HUES64 (cell line): ENCODE measurements at regions not wholly inside any gene's neighbourhood (a gene's known extent, or its start where the extent isn't known, plus 50 kb on each side); places are given as distances from the start of the nearest gene placed in this dataset.
A peak's percentile ranks its signal among the peaks of the same experiment; 100 is the strongest.
"Not testable (repeated sequence)": the region's sequence is repeated elsewhere in the genome, so short reads cannot be mapped to it uniquely, and the experiment has no call there.

Experiments
- H3K27ac ChIP-seq: 2 replicates; pipeline ENCODE4 v1.7.0; 2013; ENCODE audit warnings: low read depth, low read length, inconsistent platforms
- H3K27me3 ChIP-seq: 2 replicates; pipeline ENCODE4 v1.6.1; 2013; ENCODE audit warnings: mild to moderate bottlenecking, low read length; ENCODE audit not compliant: insufficient read depth
- H3K36me3 ChIP-seq: 2 replicates; pipeline ENCODE4 v1.6.1; 2013; ENCODE audit warnings: mild to moderate bottlenecking, low read length; ENCODE audit not compliant: insufficient read depth
- H3K4me1 ChIP-seq: 2 replicates; pipeline ENCODE4 v1.6.1; 2013; ENCODE audit warnings: mild to moderate bottlenecking, low read length, moderate library complexity; ENCODE audit not compliant: insufficient read depth
- H3K4me3 ChIP-seq: 2 replicates; pipeline ENCODE4 v1.5.1; 2013; ENCODE audit warnings: mild to moderate bottlenecking, low read length, moderate library complexity
- H3K9ac ChIP-seq: 2 replicates; pipeline ENCODE4 v1.6.1; 2013; ENCODE audit warnings: mild to moderate bottlenecking, low read depth, low read length
- H3K9me3 ChIP-seq: 2 replicates; pipeline ENCODE4 v1.6.1; 2013; ENCODE audit warnings: low read depth, low read length; ENCODE audit not compliant: insufficient read depth
- WGBS: fragments of 150-250, 120-280 bp; methylation state at CpG from one replicate; pipeline ENCODE4 v1.1.7; 2013; ENCODE audit warnings: missing lambda C conversion rate; 5-methylcytosine and 5-hydroxymethylcytosine counted together

DNA sequence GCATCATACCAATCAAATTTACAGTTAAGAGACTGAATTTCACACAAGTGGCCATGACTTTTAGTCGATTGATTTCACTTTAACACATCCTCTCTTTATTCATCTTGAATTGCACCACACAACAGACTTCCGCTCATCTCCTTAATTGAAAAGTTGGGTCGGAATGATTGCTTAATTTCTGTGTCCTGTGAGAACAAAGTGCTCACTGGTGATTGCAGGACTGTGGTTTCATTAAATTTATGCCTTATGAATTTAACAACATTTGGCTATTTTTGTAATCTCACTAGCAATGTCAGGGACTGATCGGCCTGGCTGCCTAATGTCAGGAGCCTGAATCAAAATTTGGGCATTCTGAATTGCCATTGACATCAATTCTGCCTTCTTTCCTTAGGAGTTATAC lies 1447.3 kb upstream of the ACO1 start:
- Histone ChIP-seq H3K4me3 (no peak overlapping the region), H3K9ac (no peak overlapping the region), H3K36me3 (no peaks in the 10 kb centered on the region), H3K27ac (no peak overlapping the region), H3K27me3 (no peaks in the 10 kb centered on the region), H3K9me3 (no peaks in the 10 kb centered on the region), H3K4me1 (no peaks in the 10 kb centered on the region)
- 97% methylated on average over 4 of the region's 4 CpGs for WGBS

DNA sequence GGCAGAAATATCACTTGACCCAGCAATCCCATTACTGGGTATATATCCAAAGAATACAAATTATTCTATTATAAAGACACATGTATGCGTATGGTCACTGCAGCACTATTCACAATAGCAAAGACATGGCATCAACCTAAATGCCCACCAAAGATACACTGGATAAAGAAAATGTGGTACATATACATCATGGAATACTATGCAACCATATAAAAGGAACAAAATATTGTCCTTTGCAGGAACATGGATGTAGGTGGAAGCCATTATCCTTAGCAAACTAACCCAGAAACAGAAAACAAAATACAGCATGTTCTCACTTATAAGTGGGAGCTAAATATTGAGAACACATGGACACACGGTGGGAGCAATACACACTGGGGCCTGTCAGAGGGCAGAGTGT lies 1441.6 kb upstream of the ACO1 start:
- H3K4me1 ChIP-seq, H3K9ac ChIP-seq, H3K9me3 ChIP-seq, H3K4me3 ChIP-seq, H3K36me3 ChIP-seq, H3K27me3 ChIP-seq, H3K27ac ChIP-seq: not testable (repeated sequence)
- 93% methylated on average over 1 of the region's 2 CpGs for WGBS

DNA sequence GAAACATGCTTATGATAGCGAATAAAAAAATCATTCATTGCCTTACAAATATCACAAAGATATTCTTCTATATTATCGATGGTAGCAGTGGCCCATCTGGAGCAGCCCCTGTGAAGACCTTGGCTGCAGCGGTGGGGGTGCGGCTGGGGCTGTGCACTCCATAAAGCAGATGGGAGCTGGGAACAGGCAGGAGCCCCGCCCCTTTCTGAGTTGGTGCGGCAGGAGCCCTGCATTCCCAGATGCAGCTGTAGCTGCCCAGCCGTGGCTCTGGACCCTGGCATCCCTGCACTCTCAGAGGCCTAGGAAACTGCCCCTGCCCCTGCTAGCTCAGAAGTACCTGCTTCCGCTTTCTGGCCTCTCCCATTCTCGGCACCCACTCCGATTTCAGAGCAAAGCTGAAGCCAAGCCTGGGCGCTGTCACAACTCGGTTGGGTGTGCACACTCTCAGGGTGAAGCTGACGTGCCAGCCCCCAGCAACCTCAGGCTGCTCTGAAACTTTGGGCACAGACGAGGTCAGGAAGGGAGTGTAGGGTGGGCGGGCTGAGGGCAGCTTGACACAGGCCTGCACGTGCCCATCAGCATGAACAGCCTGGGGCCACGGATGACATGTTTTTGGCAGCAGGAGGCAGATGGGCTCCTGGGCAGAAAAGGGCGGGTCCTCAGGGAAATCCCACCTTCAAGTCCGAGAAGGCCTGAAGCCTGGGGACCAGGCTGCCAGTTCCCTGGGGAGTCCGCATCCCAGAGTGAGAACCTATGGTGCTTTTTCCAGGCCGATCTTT lies 1440.8 kb upstream of the ACO1 start:
- Histone ChIP-seq H3K9ac (no peak overlapping the region), H3K4me1 (no peaks in the 10 kb centered on the region), H3K4me3 (no peak overlapping the region), H3K27me3 (no peaks in the 10 kb centered on the region), H3K27ac (no peak overlapping the region), H3K36me3 (no peaks in the 10 kb centered on the region), H3K9me3 (no peaks in the 10 kb centered on the region)
- WGBS: 91% methylated on average over 21 of the region's 21 CpGs

DNA sequence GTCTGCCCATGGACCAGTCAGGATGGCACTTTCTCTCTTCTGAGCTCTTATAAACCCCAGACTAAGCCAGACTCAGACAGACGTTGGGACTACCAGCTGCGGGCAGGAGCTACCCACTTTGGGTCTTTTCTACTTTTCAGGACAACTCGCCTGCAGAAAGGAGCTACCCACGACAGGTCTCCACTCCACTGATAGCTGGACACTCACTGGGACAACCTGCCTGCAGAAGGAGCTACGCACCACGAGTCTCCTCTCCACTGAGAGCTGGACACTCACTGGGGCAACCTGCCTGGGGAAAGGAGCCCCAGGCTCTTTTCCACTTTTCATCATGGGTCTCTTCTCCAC lies 1440.2 kb upstream of the ACO1 start:
- no peak overlapping the region for H3K27ac ChIP-seq
- H3K4me1 ChIP-seq: no peaks in the 10 kb centered on the region
- 93% methylated on average over 6 of the region's 6 CpGs for WGBS
- no peaks in the 10 kb centered on the region for H3K9me3 ChIP-seq
- H3K4me3 ChIP-seq: no peak overlapping the region
- no peak overlapping the region for H3K9ac ChIP-seq
- H3K27me3 ChIP-seq: no peaks in the 10 kb centered on the region
- H3K36me3 ChIP-seq: no peaks in the 10 kb centered on the region

DNA sequence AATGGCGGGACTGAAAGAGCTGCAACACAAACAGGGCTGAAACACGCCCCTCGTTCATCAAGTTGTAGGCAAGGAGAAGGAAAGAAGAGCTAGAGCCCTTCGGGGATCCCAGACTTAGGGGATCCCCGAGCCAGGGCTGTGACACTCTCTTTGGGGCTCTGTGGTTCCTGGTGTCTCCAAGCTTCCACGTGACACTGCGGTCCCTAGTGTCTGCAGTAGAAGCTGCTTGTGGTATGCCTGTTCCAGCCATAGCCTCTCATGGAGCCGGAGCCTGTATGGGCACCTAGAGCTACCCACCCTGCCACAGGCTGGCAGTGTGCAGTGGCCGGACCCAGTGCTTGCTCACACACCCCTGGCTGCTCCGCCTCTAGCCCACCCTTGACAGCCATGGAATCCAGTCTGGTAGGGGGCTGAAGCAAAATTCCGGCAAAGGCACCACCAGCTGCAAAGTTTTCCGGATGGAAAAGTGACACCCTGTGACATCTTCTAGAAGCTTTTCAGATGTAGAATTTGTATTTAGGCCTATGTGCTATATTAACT lies 1439.6 kb upstream of the ACO1 start:
- 95% methylated on average over 12 of the region's 12 CpGs for WGBS

DNA sequence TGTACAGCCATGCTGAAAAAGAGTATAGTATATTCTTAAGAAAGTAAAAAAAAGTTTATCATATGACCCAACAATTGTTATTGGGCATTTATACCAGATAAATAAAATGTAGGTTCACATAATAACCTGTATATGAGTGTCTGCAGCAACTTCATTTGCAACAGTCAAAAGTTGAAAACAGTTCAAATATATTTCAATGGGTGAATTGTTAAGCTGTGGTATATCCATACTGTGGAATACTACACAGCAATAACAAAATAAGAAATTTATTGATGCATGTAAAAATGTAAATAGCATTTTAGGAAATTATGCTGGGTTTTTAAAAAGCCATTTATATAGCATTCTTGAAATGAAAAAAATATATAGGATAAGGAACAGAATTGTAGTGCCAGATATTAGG lies 1420.1 kb upstream of the ACO1 start:
- Histone ChIP-seq H3K4me1 (no peaks in the 10 kb centered on the region), H3K36me3 (no peaks in the 10 kb centered on the region), H3K4me3 (no peak overlapping the region), H3K9me3 (peaks cover 11% of the 10 kb centered on the region; the same call in 1 of the 2 replicates), H3K9ac (no peak overlapping the region), H3K27me3 (no peaks in the 10 kb centered on the region), H3K27ac (no peak overlapping the region)

More for the DNA sequence above, 1439.6 kb upstream of the ACO1 start:
- Histone ChIP-seq H3K9me3 (no peaks in the 10 kb centered on the region), H3K27ac (no peak overlapping the region), H3K27me3 (no peaks in the 10 kb centered on the region), H3K9ac (no peak overlapping the region), H3K4me3 (no peak overlapping the region), H3K4me1 (no peaks in the 10 kb centered on the region), H3K36me3 (no peaks in the 10 kb centered on the region)

DNA sequence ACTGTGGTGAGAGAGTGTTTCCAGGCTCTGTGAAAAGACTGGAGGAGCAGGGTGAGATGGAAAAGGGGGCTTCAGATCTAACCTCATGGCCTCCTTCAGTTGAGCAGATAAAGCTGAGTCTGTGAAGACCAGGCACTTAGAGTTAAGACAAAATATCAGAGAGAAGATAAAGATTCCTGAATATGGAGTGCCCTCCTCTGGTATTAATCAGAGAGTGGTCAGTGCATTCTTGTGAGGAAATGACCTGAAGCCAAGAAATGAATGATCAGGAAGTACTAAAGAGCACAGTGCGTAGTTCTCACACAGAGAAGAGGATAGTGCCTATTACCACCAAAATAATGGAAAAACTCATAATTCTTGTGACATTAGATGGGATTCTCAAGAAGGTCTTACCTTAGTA lies 1417.0 kb upstream of the ACO1 start:
- no peak overlapping the region for H3K4me3 ChIP-seq
- no peak overlapping the region for H3K27ac ChIP-seq
- H3K4me1 ChIP-seq: no peaks in the 10 kb centered on the region
- no peaks in the 10 kb centered on the region for H3K27me3 ChIP-seq
- H3K9me3 ChIP-seq: peaks cover 11% of the 10 kb centered on the region; the same call in 1 of the 2 replicates
- H3K9ac ChIP-seq: no peak overlapping the region
- WGBS: 100% methylated on average over 1 of the region's 1 CpG
- no peaks in the 10 kb centered on the region for H3K36me3 ChIP-seq

DNA sequence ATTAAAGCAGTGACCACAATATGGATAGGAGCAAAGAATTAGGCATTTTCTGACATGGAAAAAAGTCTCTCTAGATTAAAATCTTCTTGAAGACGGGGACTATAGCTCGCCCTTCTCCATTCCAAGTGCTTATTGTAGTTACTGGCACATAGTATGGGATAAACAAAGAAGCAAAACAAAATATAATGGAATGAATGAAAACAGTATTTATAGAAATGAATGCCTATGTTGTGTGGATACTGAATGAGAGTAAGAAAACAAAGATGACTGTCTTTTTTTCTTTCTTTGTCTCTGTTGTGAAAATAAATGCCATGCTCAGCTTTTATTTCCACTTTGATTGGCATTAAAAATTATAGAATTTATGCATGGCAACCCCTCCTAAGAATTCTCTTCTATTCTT lies 1414.3 kb upstream of the ACO1 start:
- H3K9me3 ChIP-seq: no peaks in the 10 kb centered on the region
- no peaks in the 10 kb centered on the region for H3K27me3 ChIP-seq
- no peak overlapping the region for H3K4me3 ChIP-seq
- H3K4me1 ChIP-seq: no peaks in the 10 kb centered on the region
- H3K27ac ChIP-seq: no peak overlapping the region
- no peaks in the 10 kb centered on the region for H3K36me3 ChIP-seq
- WGBS: 89% methylated on average over 2 of the region's 2 CpGs
- no peak overlapping the region for H3K9ac ChIP-seq

DNA sequence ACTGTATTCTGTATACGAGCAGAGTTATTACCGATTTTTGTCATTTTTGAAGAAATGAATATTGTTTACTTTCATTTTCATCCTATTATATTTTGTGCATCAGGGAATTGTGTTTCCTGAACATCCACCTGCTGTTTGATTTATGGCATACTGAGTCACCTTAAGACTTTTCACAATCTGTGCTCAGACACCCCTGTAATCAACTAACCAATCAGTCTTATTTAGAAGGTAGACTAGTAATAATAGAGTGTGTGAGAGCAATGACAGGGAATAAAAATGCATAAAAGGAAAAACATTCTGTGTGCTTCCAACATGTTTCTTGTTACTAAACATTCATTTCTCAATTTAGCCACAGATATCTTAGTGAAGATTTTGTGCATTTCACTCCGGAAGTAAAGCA lies 1413.6 kb upstream of the ACO1 start:
- no peaks in the 10 kb centered on the region for H3K36me3 ChIP-seq
- no peak overlapping the region for H3K4me3 ChIP-seq
- 100% methylated on average over 1 of the region's 3 CpGs for WGBS
- no peak overlapping the region for H3K27ac ChIP-seq
- H3K9me3 ChIP-seq: no peaks in the 10 kb centered on the region
- H3K27me3 ChIP-seq: no peaks in the 10 kb centered on the region
- H3K9ac ChIP-seq: no peak overlapping the region
- H3K4me1 ChIP-seq: no peaks in the 10 kb centered on the region

DNA sequence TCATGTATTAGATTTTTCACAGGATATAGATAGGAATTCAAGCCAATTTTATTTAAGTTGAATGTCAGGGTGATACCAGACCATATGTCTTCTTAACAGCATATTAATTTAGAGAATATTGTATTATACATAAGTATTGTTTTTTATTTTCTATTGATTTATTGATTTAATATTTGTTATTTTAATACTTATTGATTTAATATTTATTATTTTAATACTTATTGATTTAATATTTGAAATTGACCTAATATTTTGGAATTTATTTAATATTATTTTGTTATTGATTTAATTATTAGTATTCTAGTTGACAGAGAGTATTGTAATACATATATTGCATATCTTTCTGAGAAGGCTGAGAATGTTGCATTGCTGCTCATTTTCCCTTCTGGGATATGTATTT lies 1411.8 kb upstream of the ACO1 start:
- Histone ChIP-seq H3K4me3 (no peak overlapping the region), H3K27ac (no peak overlapping the region), H3K36me3 (no peaks in the 10 kb centered on the region), H3K27me3 (no peaks in the 10 kb centered on the region), H3K4me1 (no peaks in the 10 kb centered on the region), H3K9me3 (no peaks in the 10 kb centered on the region), H3K9ac (no peak overlapping the region)

DNA sequence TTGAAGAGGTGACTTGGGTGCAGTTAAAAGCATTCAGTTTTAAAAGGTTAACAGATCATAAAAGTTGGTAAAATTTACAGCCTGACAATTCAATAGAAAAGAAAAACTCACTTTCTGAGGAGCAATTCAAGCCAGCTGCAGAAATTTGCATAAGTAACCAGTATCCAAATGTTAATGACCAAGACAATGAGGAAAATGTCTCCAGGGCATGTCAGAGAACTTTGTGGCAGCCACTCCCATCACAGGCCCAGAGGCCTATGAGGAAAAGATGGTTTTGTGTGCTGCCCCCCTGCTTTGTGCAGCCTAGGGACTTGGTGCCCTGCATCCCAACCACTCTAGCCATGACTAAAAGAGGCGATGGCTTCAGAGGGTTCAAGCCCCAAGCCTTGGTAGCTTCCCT lies 1406.5 kb upstream of the ACO1 start:
- 80% methylated on average over 1 of the region's 1 CpG for WGBS
- Histone ChIP-seq H3K27ac (peak overlapping the region; percentile 66; the same call in 1 of the 2 replicates), H3K4me3 (no peak overlapping the region), H3K4me1 (no peaks in the 10 kb centered on the region), H3K27me3 (no peaks in the 10 kb centered on the region), H3K9me3 (no peaks in the 10 kb centered on the region), H3K9ac (no peak overlapping the region), H3K36me3 (no peaks in the 10 kb centered on the region)

DNA sequence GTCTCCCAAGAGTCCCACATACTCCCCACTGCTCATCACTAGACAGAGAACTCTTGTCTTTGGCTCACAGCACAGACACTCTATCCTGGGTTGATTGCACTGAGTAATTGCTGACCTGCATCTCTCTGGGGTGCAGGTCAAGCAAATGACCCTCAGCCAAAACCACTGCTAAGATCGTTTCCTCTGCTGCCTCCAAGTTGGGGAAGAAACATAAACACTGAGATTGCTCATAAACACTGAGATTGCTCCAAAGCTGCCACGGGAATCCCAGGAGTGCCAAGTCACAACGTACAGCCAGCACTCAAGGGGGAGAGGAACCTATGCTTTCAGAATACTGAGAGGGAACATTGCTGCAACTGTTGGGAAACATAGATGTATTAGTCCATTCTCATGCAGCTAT lies 1402.1 kb upstream of the ACO1 start:
- no peak overlapping the region for H3K27ac ChIP-seq
- no peak overlapping the region for H3K4me3 ChIP-seq
- no peaks in the 10 kb centered on the region for H3K27me3 ChIP-seq
- no peak overlapping the region for H3K9ac ChIP-seq
- 92% methylated on average over 3 of the region's 3 CpGs for WGBS
- H3K36me3 ChIP-seq: no peaks in the 10 kb centered on the region
- H3K4me1 ChIP-seq: no peaks in the 10 kb centered on the region
- H3K9me3 ChIP-seq: no peaks in the 10 kb centered on the region
